H1 (cell line): ENCODE measurements at regions not wholly inside any gene's neighbourhood (a gene's known extent, or its start where the extent isn't known, plus 50 kb on each side); places are given as distances from the start of the nearest gene placed in this dataset.

Experiments
- CTCF ChIA-PET: fragments of 300-600 bp; sonication (Branson Sonifier 250); formaldehyde crosslinking; loops from one replicate; lab custom pipeline; 2021; ENCODE audit not compliant: partially characterized antibody; lab: Charles Lee
- POLR2A ChIA-PET: fragments of 300-600 bp; sonication (Branson Sonifier 250); formaldehyde crosslinking; loops from one replicate; lab custom pipeline; 2021; ENCODE audit warnings: inconsistent platforms; ENCODE audit not compliant: partially characterized antibody; lab: Charles Lee
- DNase-seq, 2 experiments: peaks; one replicate each; pipeline versions ENCODE4 v3.0.0 to v3.0.0-alpha.2; 2010 to 2022; ENCODE audit warnings: low spot score in 2 of 2, low read depth in 1 of 2, mixed read lengths in 1 of 2
- FAIRE-seq: peaks from 2 replicates; lab custom pipeline; 2011; peaks lifted over from hg19 to GRCh38; lab: Jason Lieb, UNC
- H2AFZ ChIP-seq: 2 replicates; pipeline ENCODE4 v1.8.1; 2012; ENCODE audit warnings: low read length, inconsistent platforms
- H2AK5ac ChIP-seq: 2 replicates; pipeline ENCODE4 v1.6.1; 2013; ENCODE audit warnings: low read depth, low read length
- H2BK120ac ChIP-seq: replicated peaks from 2 replicates; pipeline ENCODE3; 2013; ENCODE audit warnings: low read depth, low read length, inconsistent platforms
- H2BK12ac ChIP-seq: 2 replicates; pipeline ENCODE4 v1.6.1; 2013; ENCODE audit warnings: low read depth, low read length
- H2BK15ac ChIP-seq: 2 replicates; pipeline ENCODE4 v1.6.1; 2013; ENCODE audit warnings: low read length
- H2BK20ac ChIP-seq: 2 replicates; pipeline ENCODE4 v1.6.1; 2013; ENCODE audit warnings: low read length
- H2BK5ac ChIP-seq: 2 replicates; pipeline ENCODE4 v1.6.1; 2013; ENCODE audit warnings: low read depth, low read length
- H3K14ac ChIP-seq: 2 replicates; pipeline ENCODE4 v1.6.1; 2013; ENCODE audit warnings: inconsistent platforms; ENCODE audit not compliant: insufficient read length
- H3K18ac ChIP-seq: 2 replicates; pipeline ENCODE4 v1.6.1; 2013; ENCODE audit warnings: low read length; ENCODE audit errors: extremely low read depth
- H3K23ac ChIP-seq: 2 replicates; pipeline ENCODE4 v1.6.1; 2013; ENCODE audit warnings: inconsistent platforms; ENCODE audit not compliant: insufficient read length
- H3K23me2 ChIP-seq: 2 replicates; pipeline ENCODE4 v1.6.1; 2013; ENCODE audit warnings: low read depth, low read length
- H3K27ac ChIP-seq: 2 replicates; pipeline ENCODE4 v1.6.1; 2011; ENCODE audit warnings: low read depth, low read length, inconsistent platforms
- H3K27me3 ChIP-seq, 4 experiments: replicated peaks in 1 of 4; 1 replicate in 1 of 4; 2 replicates in 3 of 4; pipeline versions ENCODE4 v1.6.1 to v1.8.1; 2011 to 2013; ENCODE audit warnings: low read length in 3 of 4, mild to moderate bottlenecking in 3 of 4, inconsistent platforms in 2 of 4, mixed read lengths in 2 of 4, moderate library complexity in 1 of 4; ENCODE audit not compliant: control insufficient read depth in 3 of 4, insufficient read depth in 3 of 4; ENCODE audit errors: extremely low read depth in 1 of 4
- H3K36me3 ChIP-seq, 4 experiments: 2 replicates each; pipeline versions ENCODE4 v1.6.1 to v1.8.1; 2011 to 2013; ENCODE audit warnings: mild to moderate bottlenecking in 4 of 4, low read length in 3 of 4, moderate library complexity in 2 of 4, control low read depth in 1 of 4, inconsistent platforms in 1 of 4; ENCODE audit not compliant: insufficient read depth in 4 of 4, control insufficient read depth in 2 of 4
- H3K4ac ChIP-seq: replicated peaks from 2 replicates; pipeline ENCODE3; 2013; ENCODE audit warnings: low read length, low read depth, mixed read lengths, inconsistent platforms; ENCODE audit not compliant: insufficient read length
- H3K4me1 ChIP-seq, 4 experiments: replicated peaks in 1 of 4; 1 replicate in 1 of 4; 2 replicates in 3 of 4; pipeline versions ENCODE4 v1.6.1 to v1.8.1; 2011 to 2013; ENCODE audit warnings: low read length in 3 of 4, inconsistent platforms in 2 of 4, mixed read lengths in 1 of 4; ENCODE audit not compliant: insufficient read depth in 4 of 4, control insufficient read depth in 3 of 4
- H3K4me2 ChIP-seq, 2 experiments: 2 replicates each; pipeline versions ENCODE4 v1.6.1 to v1.8.1; 2011 to 2013; ENCODE audit warnings: low read depth in 2 of 2, low read length in 2 of 2, control low read depth in 1 of 2, inconsistent platforms in 1 of 2, mild to moderate bottlenecking in 1 of 2; ENCODE audit not compliant: insufficient read depth in 1 of 2
- H3K4me3 ChIP-seq, 4 experiments: fragments of 200-600, 300-600 bp in 1 of 4; sonication (generic), shearing (Covaris generic), sonication (Bioruptor Twin) in 1 of 4; 2 replicates each; pipeline versions ENCODE4 v1.5.1 to v1.8.1; 2011 to 2016; ENCODE audit warnings: low read length in 4 of 4, low read depth in 3 of 4, control low read depth in 2 of 4, inconsistent platforms in 2 of 4, mild to moderate bottlenecking in 2 of 4, mixed read lengths in 1 of 4, moderate library complexity in 1 of 4; ENCODE audit not compliant: insufficient read depth in 2 of 4; ENCODE audit errors: extremely low read depth in 1 of 4
- H3K56ac ChIP-seq: replicated peaks from 2 replicates; pipeline ENCODE3; 2013; ENCODE audit warnings: low read depth, mild to moderate bottlenecking, mixed read lengths, low read length, inconsistent platforms; ENCODE audit not compliant: insufficient read length
- H3K79me1 ChIP-seq: 2 replicates; pipeline ENCODE4 v1.6.1; 2013; ENCODE audit warnings: low read depth, low read length, control low read depth
- H3K79me2 ChIP-seq, 2 experiments: 2 replicates each; pipeline versions ENCODE4 v1.6.1 to v1.8.1; 2012 to 2013; ENCODE audit warnings: low read length in 2 of 2, mild to moderate bottlenecking in 2 of 2, inconsistent platforms in 1 of 2; ENCODE audit not compliant: insufficient read depth in 2 of 2, control insufficient read depth in 1 of 2
- H3K9ac ChIP-seq, 4 experiments: replicated peaks in 1 of 4; 1 replicate in 1 of 4; 2 replicates in 3 of 4; pipeline versions ENCODE4 v1.6.1 to v1.8.1; 2011 to 2013; ENCODE audit warnings: low read depth in 3 of 4, low read length in 3 of 4, control low read depth in 2 of 4, mild to moderate bottlenecking in 2 of 4, moderate library complexity in 2 of 4, inconsistent platforms in 1 of 4; ENCODE audit errors: extremely low read depth in 1 of 4
- H3K9me3 ChIP-seq, 2 experiments: 2 replicates each; pipeline versions ENCODE4 v1.6.1 to v1.8.1; 2012 to 2013; ENCODE audit warnings: mild to moderate bottlenecking in 2 of 2, moderate library complexity in 2 of 2, control low read depth in 1 of 2, inconsistent platforms in 1 of 2, low read depth in 1 of 2, low read length in 1 of 2, mixed read lengths in 1 of 2; ENCODE audit not compliant: insufficient read depth in 2 of 2
- H4K20me1 ChIP-seq, 2 experiments: replicated peaks in 1 of 2; 2 replicates each; pipeline versions ENCODE3 to v1.8.1; 2011 to 2013; ENCODE audit warnings: inconsistent platforms in 2 of 2, low read length in 2 of 2, mild to moderate bottlenecking in 1 of 2; ENCODE audit not compliant: insufficient read depth in 2 of 2, control insufficient read depth in 1 of 2
- H4K5ac ChIP-seq: 2 replicates; pipeline ENCODE4 v1.6.1; 2013; ENCODE audit warnings: low read length, low read depth, mixed read lengths, inconsistent platforms; ENCODE audit not compliant: insufficient read length
- H4K8ac ChIP-seq: 2 replicates; pipeline ENCODE4 v1.8.0; 2013; ENCODE audit warnings: mild to moderate bottlenecking, moderate library complexity, low read length, inconsistent platforms; ENCODE audit not compliant: insufficient read depth; ENCODE audit errors: extremely low read depth
- H4K91ac ChIP-seq: replicated peaks from 2 replicates; pipeline ENCODE3; 2013; ENCODE audit warnings: low read length, mixed read lengths, inconsistent platforms; ENCODE audit not compliant: insufficient read length
- CHD1 ChIP-seq: IDR thresholded peaks from 2 replicates; pipeline ENCODE4 v1.6.1; 2012; ENCODE audit warnings: low read depth, low read length, improper control_type of control experiment
- EP300 ChIP-seq, 2 experiments: IDR thresholded peaks; 1 replicate in 1 of 2; 2 replicates in 1 of 2; pipeline ENCODE4 v1.6.1; 2011 to 2012; ENCODE audit warnings: low read depth in 2 of 2, low read length in 2 of 2, mild to moderate bottlenecking in 2 of 2, borderline replicate concordance in 1 of 2, inconsistent platforms in 1 of 2, moderate library complexity in 1 of 2
- EZH2 ChIP-seq: fragments of 200-600 bp; sonication (generic); IDR thresholded peaks from 2 replicates; pipeline ENCODE4 v1.7.1; 2012; ENCODE audit warnings: low read depth, mild to moderate bottlenecking, moderate library complexity, low read length, inconsistent platforms; ENCODE audit not compliant: severe bottlenecking
- GTF2F1 ChIP-seq: IDR thresholded peaks from 2 replicates; pipeline ENCODE4 v1.6.1; 2012; ENCODE audit warnings: low read depth, low read length, improper control_type of control experiment, borderline replicate concordance
- KDM1A ChIP-seq: fragments of 200-600, 300-600 bp; sonication (generic); IDR thresholded peaks from 2 replicates; pipeline ENCODE4 v1.7.1; 2016; ENCODE audit warnings: mild to moderate bottlenecking, low read length, borderline replicate concordance
- NRF1 ChIP-seq: IDR thresholded peaks from 2 replicates; pipeline ENCODE4 v1.6.1; 2011; ENCODE audit warnings: mild to moderate bottlenecking, low read depth, low read length, improper control_type of control experiment
- POLR2AphosphoS5 ChIP-seq: IDR thresholded peaks from 2 replicates; pipeline ENCODE4 v1.6.1; 2011; ENCODE audit warnings: low read depth, low read length
- RFX5 ChIP-seq: IDR thresholded peaks from 2 replicates; pipeline ENCODE4 v1.6.1; 2011; ENCODE audit warnings: low read depth, low read length, improper control_type of control experiment, borderline replicate concordance
- SAP30 ChIP-seq: fragments of 300-600 bp; sonication (generic); IDR thresholded peaks from 2 replicates; pipeline ENCODE4 v1.7.1; 2012; ENCODE audit warnings: low read length, moderate library complexity, mild to moderate bottlenecking, inconsistent platforms; ENCODE audit not compliant: insufficient read depth, insufficient replicate concordance
- TCF12 ChIP-seq: IDR thresholded peaks from 2 replicates; pipeline ENCODE4 v1.6.1; 2011; ENCODE audit warnings: low read depth, mild to moderate bottlenecking, low read length
- TEAD4 ChIP-seq: IDR thresholded peaks from 2 replicates; pipeline ENCODE4 v1.6.1; 2012; ENCODE audit warnings: low read depth, low read length, inconsistent platforms, mixed read lengths
- YY1 ChIP-seq: IDR thresholded peaks from 2 replicates; pipeline ENCODE4 v1.6.1; 2011; ENCODE audit warnings: low read depth, mild to moderate bottlenecking, low read length
- WGBS, 2 experiments: shearing (Covaris generic) in 1 of 2; methylation state at CpG; one replicate each; pipeline versions ENCODE4 v1.1.6 to v1.1.7; 2013 to 2015; ENCODE audit warnings: low lambda C conversion rate in 2 of 2, mixed read lengths in 2 of 2, inconsistent platforms in 1 of 2, low coverage in 1 of 2, missing lambda C conversion rate in 1 of 2; ENCODE audit not compliant: insufficient replicate concordance in 2 of 2, insufficient coverage in 1 of 2, insufficient read length in 1 of 2; ENCODE audit errors: extremely low coverage in 1 of 2, missing lambda C conversion rate in 1 of 2; 5-methylcytosine and 5-hydroxymethylcytosine counted together
- TF ChIP-seq, protein P1 (sequence below), 3 experiments: IDR thresholded peaks; 1 replicate in 2 of 3; 2 replicates in 1 of 3; pipeline versions ENCODE4 v1.5.1 to v1.6.1; 2011; ENCODE audit warnings: low read length in 3 of 3, mild to moderate bottlenecking in 3 of 3, inconsistent platforms in 2 of 3, low read depth in 1 of 3, moderate library complexity in 1 of 3; ENCODE audit not compliant: insufficient read depth in 1 of 3; ENCODE audit errors: control extremely low read depth in 1 of 3

DNA sequence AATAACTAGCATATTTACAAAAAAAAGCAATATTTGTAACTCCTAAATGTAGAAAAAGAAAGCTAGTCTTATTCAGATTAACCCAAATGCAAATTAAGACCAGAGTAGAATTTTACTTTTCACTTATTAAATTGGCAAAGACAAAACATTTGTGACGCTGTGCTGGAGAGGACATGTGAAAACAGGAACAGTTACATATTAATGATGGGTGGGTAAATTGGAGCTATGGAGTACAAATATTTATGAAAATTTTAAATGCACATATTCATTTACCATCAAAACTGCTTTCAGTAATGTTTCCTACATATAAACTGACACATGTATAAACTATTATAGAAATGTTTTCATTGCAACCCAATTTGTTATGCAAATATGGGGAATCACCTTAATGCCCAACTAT, 278.9 kb upstream of the POU1F1 start:
- Histone ChIP-seq H4K91ac (no peak overlapping the region), H4K20me1 (no peaks in the 10 kb centered on the region), H3K56ac (no peak overlapping the region), H2BK20ac (no peak overlapping the region), H4K5ac (no peak overlapping the region), H2BK5ac (no peak overlapping the region), H3K9ac (no peak overlapping the region), H4K8ac (no peak overlapping the region), H2BK15ac (no peak overlapping the region), H3K27me3 (no peaks in the 10 kb centered on the region), H3K23me2 (no peaks in the 10 kb centered on the region), H2BK12ac (no peak overlapping the region), H3K4me1 (no peaks in the 10 kb centered on the region), H3K9me3 (no peaks in the 10 kb centered on the region), H2AFZ (no peak overlapping the region), H3K27ac (no peak overlapping the region), H3K23ac (no peak overlapping the region), H3K79me1 (no peaks in the 10 kb centered on the region), H2BK120ac (no peak overlapping the region), H3K79me2 (no peaks in the 10 kb centered on the region), H3K14ac (no peak overlapping the region), H3K36me3 (no peaks in the 10 kb centered on the region), H2AK5ac (no peak overlapping the region), H3K18ac (no peak overlapping the region), H3K4me2 (no peak overlapping the region), H3K4me3 (no peak overlapping the region), H3K4ac (no peak overlapping the region)
- ChIA-PET CTCF (no interaction called here), POLR2A (no interaction called here)
- DNase-seq (no peak), FAIRE-seq (no peak)
- WGBS, 2 experiments: 32% methylated on average over 1 of the region's 1 CpG; no CpG with 5 or more reads in 1 of the 2 experiments
- no peak for TF ChIP-seq KDM1A
- TF ChIP-seq CHD1: no peak
- TF ChIP-seq RFX5: no peak
- TF ChIP-seq TCF12: no peak
- no peak for TF ChIP-seq EP300 (IDR thresholded peaks at IDR 0.05; ENCODE audit: borderline replicate concordance in 1 of 2, low read depth in 2 of 2, low read length in 2 of 2)
- no peak for TF ChIP-seq EZH2
- TF ChIP-seq TEAD4: no peak
- no peak for TF ChIP-seq SAP30
- no peak for TF ChIP-seq YY1
- TF ChIP-seq POLR2AphosphoS5: no peak
- TF ChIP-seq NRF1: no peak
- TF ChIP-seq, protein P1, sequence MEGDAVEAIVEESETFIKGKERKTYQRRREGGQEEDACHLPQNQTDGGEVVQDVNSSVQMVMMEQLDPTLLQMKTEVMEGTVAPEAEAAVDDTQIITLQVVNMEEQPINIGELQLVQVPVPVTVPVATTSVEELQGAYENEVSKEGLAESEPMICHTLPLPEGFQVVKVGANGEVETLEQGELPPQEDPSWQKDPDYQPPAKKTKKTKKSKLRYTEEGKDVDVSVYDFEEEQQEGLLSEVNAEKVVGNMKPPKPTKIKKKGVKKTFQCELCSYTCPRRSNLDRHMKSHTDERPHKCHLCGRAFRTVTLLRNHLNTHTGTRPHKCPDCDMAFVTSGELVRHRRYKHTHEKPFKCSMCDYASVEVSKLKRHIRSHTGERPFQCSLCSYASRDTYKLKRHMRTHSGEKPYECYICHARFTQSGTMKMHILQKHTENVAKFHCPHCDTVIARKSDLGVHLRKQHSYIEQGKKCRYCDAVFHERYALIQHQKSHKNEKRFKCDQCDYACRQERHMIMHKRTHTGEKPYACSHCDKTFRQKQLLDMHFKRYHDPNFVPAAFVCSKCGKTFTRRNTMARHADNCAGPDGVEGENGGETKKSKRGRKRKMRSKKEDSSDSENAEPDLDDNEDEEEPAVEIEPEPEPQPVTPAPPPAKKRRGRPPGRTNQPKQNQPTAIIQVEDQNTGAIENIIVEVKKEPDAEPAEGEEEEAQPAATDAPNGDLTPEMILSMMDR (IDR thresholded peaks at IDR 0.05; ENCODE audit: control extremely low read depth in 1 of 3, insufficient read depth in 1 of 3, low read depth in 1 of 3, low read length in 3 of 3): no peak
- TF ChIP-seq GTF2F1: no peak
